Erythroblast (primary cell): ENCODE measurements at regions not wholly inside any gene's neighbourhood (a gene's known extent, or its start where the extent isn't known, plus 50 kb on each side); places are given as distances from the start of the nearest gene placed in this dataset.

Experiments used
- GATA1 ChIP-seq: IDR thresholded peaks from 2 replicates; pipeline ENCODE4 v1.6.1; 2011; ENCODE audit warnings: low read depth, mild to moderate bottlenecking, control low read depth, low read length, moderate library complexity
- POLR2A ChIP-seq: IDR thresholded peaks from 2 replicates; pipeline ENCODE4 v1.6.1; 2011; ENCODE audit warnings: mild to moderate bottlenecking, low read length

DNA sequence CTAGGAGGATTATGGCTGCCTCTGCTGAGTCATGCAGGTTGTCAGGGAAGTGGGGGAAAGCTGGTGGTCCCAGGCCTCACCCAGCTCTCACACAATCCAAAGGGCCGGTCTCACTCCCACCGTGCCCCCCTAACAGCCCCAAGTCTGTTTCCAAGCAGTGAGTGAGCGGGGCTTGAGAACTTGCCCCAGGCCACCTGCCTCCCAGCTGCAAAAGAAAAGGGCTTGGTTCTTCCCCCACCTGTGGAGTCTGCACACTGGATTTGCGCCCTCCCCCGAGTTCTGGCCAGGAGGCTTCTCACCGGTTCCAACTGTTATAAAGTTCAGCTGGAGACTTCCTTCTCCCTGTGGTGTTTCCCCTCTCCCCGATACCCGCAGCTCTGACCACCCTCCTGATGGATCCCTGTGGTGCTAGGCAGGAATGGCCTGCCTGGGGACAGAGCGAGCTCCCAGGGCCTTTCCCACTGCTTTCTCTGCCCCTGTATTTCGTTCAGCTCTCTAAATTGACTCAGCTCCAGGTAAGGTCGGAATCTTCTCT lies 222.3 kb downstream of the BARHL2 start:
- TF ChIP-seq POLR2A (no peak), GATA1 (no peak)
